Keratinocyte (primary cell): ENCODE measurements at regions not wholly inside any gene's neighbourhood (a gene's known extent, or its start where the extent isn't known, plus 50 kb on each side); places are given as distances from the start of the nearest gene placed in this dataset.

Experiments used
- DNase-seq: peaks from one replicate; pipeline ENCODE4 v3.0.0-alpha.2; 2011; ENCODE audit warnings: low read depth, missing footprints, low spot score
- FAIRE-seq: peaks from 2 replicates; lab custom pipeline; 2011; peaks lifted over from hg19 to GRCh38; lab: Jason Lieb, UNC
- H2AFZ ChIP-seq: 2 replicates; pipeline ENCODE4 v1.6.0; 2012; ENCODE audit warnings: low read length, control low read depth, inconsistent platforms; ENCODE audit not compliant: control insufficient read depth
- H3K27ac ChIP-seq: 2 replicates; pipeline ENCODE4 v1.5.1; 2011; ENCODE audit warnings: low read length; ENCODE audit not compliant: control insufficient read depth, insufficient read depth
- H3K27me3 ChIP-seq: 3 replicates; pipeline ENCODE4 v1.6.0; 2011; ENCODE audit warnings: low read length; ENCODE audit not compliant: control insufficient read depth, insufficient read depth; ENCODE audit errors: extremely low read depth
- H3K36me3 ChIP-seq, 2 experiments: 2 replicates in 1 of 2; 3 replicates in 1 of 2; pipeline ENCODE4 v1.5.1; 2011; ENCODE audit warnings: low read length in 2 of 2, mild to moderate bottlenecking in 1 of 2; ENCODE audit not compliant: control insufficient read depth in 2 of 2, insufficient read depth in 2 of 2; ENCODE audit errors: extremely low read depth in 1 of 2
- H3K4me1 ChIP-seq: 3 replicates; pipeline ENCODE4 v1.5.1; 2011; ENCODE audit warnings: low read length; ENCODE audit not compliant: control insufficient read depth, insufficient read depth; ENCODE audit errors: extremely low read depth
- H3K4me2 ChIP-seq: 3 replicates; pipeline ENCODE4 v1.6.0; 2011; ENCODE audit warnings: low read depth, low read length; ENCODE audit not compliant: control insufficient read depth, insufficient read depth; ENCODE audit errors: extremely low read depth
- H3K4me3 ChIP-seq, 3 experiments: fragments of 200-600 bp in 1 of 3; sonication (generic) in 1 of 3; 2 replicates in 2 of 3; 3 replicates in 1 of 3; pipeline ENCODE4 v1.5.1; 2011 to 2016; ENCODE audit warnings: low read length in 3 of 3, mild to moderate bottlenecking in 3 of 3, control low read depth in 2 of 3, inconsistent platforms in 1 of 3, low read depth in 1 of 3, mixed read lengths in 1 of 3, mixed run types in 1 of 3, moderate library complexity in 1 of 3; ENCODE audit not compliant: control insufficient read depth in 2 of 3, insufficient read depth in 2 of 3; ENCODE audit errors: extremely low read depth in 1 of 3
- H3K79me2 ChIP-seq: 2 replicates; pipeline ENCODE4 v1.6.0; 2012; ENCODE audit warnings: low read length; ENCODE audit not compliant: control insufficient read depth, insufficient read depth
- H3K9ac ChIP-seq: 3 replicates; pipeline ENCODE4 v1.6.0; 2011; ENCODE audit warnings: low read length; ENCODE audit not compliant: control insufficient read depth, insufficient read depth; ENCODE audit errors: extremely low read depth
- H3K9me1 ChIP-seq: 3 replicates; pipeline ENCODE4 v1.6.0; 2011; ENCODE audit warnings: low read length; ENCODE audit not compliant: control insufficient read depth, insufficient read depth; ENCODE audit errors: extremely low read depth
- H3K9me3 ChIP-seq: 2 replicates; pipeline ENCODE4 v1.5.1; 2012; ENCODE audit warnings: low read depth, low read length; ENCODE audit not compliant: control insufficient read depth
- H4K20me1 ChIP-seq: 3 replicates; pipeline ENCODE4 v1.6.0; 2011; ENCODE audit warnings: low read length; ENCODE audit not compliant: control insufficient read depth, insufficient read depth; ENCODE audit errors: extremely low read depth
- CTCF ChIP-seq, 3 experiments: IDR thresholded peaks in 1 of 3; conservative IDR thresholded peaks in 1 of 3; optimal IDR thresholded peaks in 1 of 3; 2 replicates in 2 of 3; 3 replicates in 1 of 3; pipeline versions ENCODE3 to v1.5.1; 2011; ENCODE audit warnings: low read length in 3 of 3, mild to moderate bottlenecking in 3 of 3, moderate library complexity in 2 of 3, control low read depth in 1 of 3, inconsistent platforms in 1 of 3; ENCODE audit not compliant: insufficient read depth in 2 of 3; ENCODE audit errors: extremely low read depth in 1 of 3
- EZH2 ChIP-seq: IDR thresholded peaks from one replicate; pipeline ENCODE4 v1.6.1; 2012; ENCODE audit warnings: inconsistent platforms, mild to moderate bottlenecking, low read length, moderate library complexity
- dilution Hi-C: fragments of 300-500 bp; cut with MboI; formaldehyde crosslinking; loops from one replicate; pipeline ENCODE4 v1.7.0; 2020; ENCODE audit warnings: low sequenced_read_pairs; ENCODE audit not compliant: extremely low pct_ligation_motif_present

GRCh38 chrX:125846271-125846670 is 319.8 kb downstream of the DCAF12L2 start:
- TF ChIP-seq CTCF (optimal IDR thresholded peaks at IDR 0.05 in 1 of 3, IDR thresholded peaks at IDR 0.05 in 1 of 3, conservative IDR thresholded peaks at IDR 0.05 in 1 of 3; ENCODE audit: extremely low read depth in 1 of 3, insufficient read depth in 2 of 3, low read length in 3 of 3) (no peak), EZH2 (no peak)
- dilution Hi-C loops, result no loop called here
- DNase-seq (no peak), FAIRE-seq (no peak)
- H2AFZ ChIP-seq, result no peak overlapping the region
- no peaks in the 10 kb centered on the region for H3K36me3 ChIP-seq
- no peak overlapping the region for H3K9ac ChIP-seq
- H3K79me2 ChIP-seq, result no peaks in the 10 kb centered on the region
- H3K4me1 ChIP-seq, result no peaks in the 10 kb centered on the region
- no peaks in the 10 kb centered on the region for H4K20me1 ChIP-seq
- no peak overlapping the region for H3K4me2 ChIP-seq
- no peaks in the 10 kb centered on the region for H3K27me3 ChIP-seq
- H3K4me3 ChIP-seq, result no peak overlapping the region
- no peaks in the 10 kb centered on the region for H3K9me1 ChIP-seq
- no peak overlapping the region for H3K27ac ChIP-seq
- H3K9me3 ChIP-seq, result no peaks in the 10 kb centered on the region

- no peaks in the 10 kb centered on the region for H3K79me2 ChIP-seq
- H3K9ac ChIP-seq, result no peak overlapping the region
- H3K4me3 ChIP-seq, result no peak overlapping the region
- DNase-seq (no peak), FAIRE-seq (no peak)
- no peak for TF ChIP-seq EZH2
- TF ChIP-seq CTCF (optimal IDR thresholded peaks at IDR 0.05 in 1 of 3, IDR thresholded peaks at IDR 0.05 in 1 of 3, conservative IDR thresholded peaks at IDR 0.05 in 1 of 3; ENCODE audit: extremely low read depth in 1 of 3, insufficient read depth in 2 of 3, low read length in 3 of 3), result no peak
- H3K9me3 ChIP-seq, result no peaks in the 10 kb centered on the region
- dilution Hi-C loops, result no loop called here
- no peaks in the 10 kb centered on the region for H3K4me1 ChIP-seq
- no peaks in the 10 kb centered on the region for H4K20me1 ChIP-seq
- no peaks in the 10 kb centered on the region for H3K9me1 ChIP-seq
- H3K4me2 ChIP-seq, result no peak overlapping the region
- H3K36me3 ChIP-seq, result no peaks in the 10 kb centered on the region
- no peaks in the 10 kb centered on the region for H3K27me3 ChIP-seq
- H2AFZ ChIP-seq, result no peak overlapping the region
- H3K27ac ChIP-seq, result no peak overlapping the region
These were observed 315.4 kb downstream of the DCAF12L2 start for GRCh38 chrX:125850693-125851092.
